HL-60 (cell line): ENCODE measurements at regions not wholly inside any gene's neighbourhood (a gene's known extent, or its start where the extent isn't known, plus 50 kb on each side); places are given as distances from the start of the nearest gene placed in this dataset.

Experiments used
- DNase-seq, 2 experiments: peaks; one replicate each; pipeline ENCODE4 v3.0.0-alpha.2; 2010 to 2020; ENCODE audit warnings: low read depth in 1 of 2, low spot score in 1 of 2
- H3K27ac ChIP-seq: fragments of 250-450 bp; sonication (Bioruptor Pico); replicated peaks from 2 replicates; pipeline ENCODE4 v1.5.1; 2020; ENCODE audit warnings: mild to moderate bottlenecking, moderate library complexity
- H3K27me3 ChIP-seq: fragments of 250-450 bp; sonication (Bioruptor Pico); 2 replicates; pipeline ENCODE4 v1.5.1; 2021; ENCODE audit warnings: mild to moderate bottlenecking, moderate library complexity; ENCODE audit not compliant: insufficient read depth, poor library complexity, severe bottlenecking
- H3K4me3 ChIP-seq: replicated peaks from 2 replicates; pipeline ENCODE4 v1.5.1; 2011; ENCODE audit warnings: mild to moderate bottlenecking, control low read depth, low read length; ENCODE audit not compliant: insufficient read depth
- GABPA ChIP-seq: IDR thresholded peaks from 2 replicates; pipeline ENCODE4 v1.6.1; 2012; ENCODE audit warnings: low read depth
- POLR2AphosphoS5 ChIP-seq: IDR thresholded peaks from 2 replicates; pipeline ENCODE4 v1.6.1; 2012; ENCODE audit warnings: low read depth
- SPI1 ChIP-seq: IDR thresholded peaks from 2 replicates; pipeline ENCODE4 v1.6.1; 2012; ENCODE audit warnings: low read depth, mild to moderate bottlenecking, borderline replicate concordance
- TF ChIP-seq, protein P1 (sequence below): IDR thresholded peaks from 2 replicates; pipeline ENCODE4 v1.6.1; 2012; ENCODE audit warnings: low read depth; ENCODE audit not compliant: insufficient replicate concordance
- TF ChIP-seq, protein P2 (sequence below): IDR thresholded peaks from one replicate; pipeline ENCODE4 v1.5.1; 2011; ENCODE audit warnings: low read length, control low read depth, inconsistent platforms; ENCODE audit not compliant: insufficient read depth

DNA sequence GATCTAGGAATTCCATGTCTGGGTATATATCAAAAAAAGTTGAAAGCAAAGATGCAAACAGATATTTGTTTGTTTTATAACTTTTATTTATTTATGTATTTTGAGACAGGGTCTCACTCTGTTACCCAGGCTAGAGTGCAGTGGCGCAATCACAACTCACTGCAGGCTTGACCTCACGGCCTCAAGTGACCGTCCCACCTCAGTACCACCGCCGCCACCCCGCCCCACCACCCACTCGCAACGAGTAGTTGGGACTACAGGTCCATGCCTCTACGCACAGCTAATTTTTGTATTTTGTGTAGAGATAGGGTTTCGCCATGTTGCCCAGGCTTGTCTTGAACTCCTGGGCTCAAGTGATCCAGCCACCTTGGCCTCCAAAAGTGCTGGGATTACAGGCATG lies 66.5 kb upstream of the KTN1 start:
- TF ChIP-seq, protein P1, sequence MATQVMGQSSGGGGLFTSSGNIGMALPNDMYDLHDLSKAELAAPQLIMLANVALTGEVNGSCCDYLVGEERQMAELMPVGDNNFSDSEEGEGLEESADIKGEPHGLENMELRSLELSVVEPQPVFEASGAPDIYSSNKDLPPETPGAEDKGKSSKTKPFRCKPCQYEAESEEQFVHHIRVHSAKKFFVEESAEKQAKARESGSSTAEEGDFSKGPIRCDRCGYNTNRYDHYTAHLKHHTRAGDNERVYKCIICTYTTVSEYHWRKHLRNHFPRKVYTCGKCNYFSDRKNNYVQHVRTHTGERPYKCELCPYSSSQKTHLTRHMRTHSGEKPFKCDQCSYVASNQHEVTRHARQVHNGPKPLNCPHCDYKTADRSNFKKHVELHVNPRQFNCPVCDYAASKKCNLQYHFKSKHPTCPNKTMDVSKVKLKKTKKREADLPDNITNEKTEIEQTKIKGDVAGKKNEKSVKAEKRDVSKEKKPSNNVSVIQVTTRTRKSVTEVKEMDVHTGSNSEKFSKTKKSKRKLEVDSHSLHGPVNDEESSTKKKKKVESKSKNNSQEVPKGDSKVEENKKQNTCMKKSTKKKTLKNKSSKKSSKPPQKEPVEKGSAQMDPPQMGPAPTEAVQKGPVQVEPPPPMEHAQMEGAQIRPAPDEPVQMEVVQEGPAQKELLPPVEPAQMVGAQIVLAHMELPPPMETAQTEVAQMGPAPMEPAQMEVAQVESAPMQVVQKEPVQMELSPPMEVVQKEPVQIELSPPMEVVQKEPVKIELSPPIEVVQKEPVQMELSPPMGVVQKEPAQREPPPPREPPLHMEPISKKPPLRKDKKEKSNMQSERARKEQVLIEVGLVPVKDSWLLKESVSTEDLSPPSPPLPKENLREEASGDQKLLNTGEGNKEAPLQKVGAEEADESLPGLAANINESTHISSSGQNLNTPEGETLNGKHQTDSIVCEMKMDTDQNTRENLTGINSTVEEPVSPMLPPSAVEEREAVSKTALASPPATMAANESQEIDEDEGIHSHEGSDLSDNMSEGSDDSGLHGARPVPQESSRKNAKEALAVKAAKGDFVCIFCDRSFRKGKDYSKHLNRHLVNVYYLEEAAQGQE: no peak
- TF ChIP-seq SPI1 (no peak), GABPA (no peak), POLR2AphosphoS5 (no peak)
- TF ChIP-seq, protein P2, sequence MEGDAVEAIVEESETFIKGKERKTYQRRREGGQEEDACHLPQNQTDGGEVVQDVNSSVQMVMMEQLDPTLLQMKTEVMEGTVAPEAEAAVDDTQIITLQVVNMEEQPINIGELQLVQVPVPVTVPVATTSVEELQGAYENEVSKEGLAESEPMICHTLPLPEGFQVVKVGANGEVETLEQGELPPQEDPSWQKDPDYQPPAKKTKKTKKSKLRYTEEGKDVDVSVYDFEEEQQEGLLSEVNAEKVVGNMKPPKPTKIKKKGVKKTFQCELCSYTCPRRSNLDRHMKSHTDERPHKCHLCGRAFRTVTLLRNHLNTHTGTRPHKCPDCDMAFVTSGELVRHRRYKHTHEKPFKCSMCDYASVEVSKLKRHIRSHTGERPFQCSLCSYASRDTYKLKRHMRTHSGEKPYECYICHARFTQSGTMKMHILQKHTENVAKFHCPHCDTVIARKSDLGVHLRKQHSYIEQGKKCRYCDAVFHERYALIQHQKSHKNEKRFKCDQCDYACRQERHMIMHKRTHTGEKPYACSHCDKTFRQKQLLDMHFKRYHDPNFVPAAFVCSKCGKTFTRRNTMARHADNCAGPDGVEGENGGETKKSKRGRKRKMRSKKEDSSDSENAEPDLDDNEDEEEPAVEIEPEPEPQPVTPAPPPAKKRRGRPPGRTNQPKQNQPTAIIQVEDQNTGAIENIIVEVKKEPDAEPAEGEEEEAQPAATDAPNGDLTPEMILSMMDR: no peak
- Histone ChIP-seq H3K4me3 (no peak overlapping the region), H3K27ac (no peak overlapping the region), H3K27me3 (no peaks in the 10 kb centered on the region)
- no peak for DNase-seq

DNA sequence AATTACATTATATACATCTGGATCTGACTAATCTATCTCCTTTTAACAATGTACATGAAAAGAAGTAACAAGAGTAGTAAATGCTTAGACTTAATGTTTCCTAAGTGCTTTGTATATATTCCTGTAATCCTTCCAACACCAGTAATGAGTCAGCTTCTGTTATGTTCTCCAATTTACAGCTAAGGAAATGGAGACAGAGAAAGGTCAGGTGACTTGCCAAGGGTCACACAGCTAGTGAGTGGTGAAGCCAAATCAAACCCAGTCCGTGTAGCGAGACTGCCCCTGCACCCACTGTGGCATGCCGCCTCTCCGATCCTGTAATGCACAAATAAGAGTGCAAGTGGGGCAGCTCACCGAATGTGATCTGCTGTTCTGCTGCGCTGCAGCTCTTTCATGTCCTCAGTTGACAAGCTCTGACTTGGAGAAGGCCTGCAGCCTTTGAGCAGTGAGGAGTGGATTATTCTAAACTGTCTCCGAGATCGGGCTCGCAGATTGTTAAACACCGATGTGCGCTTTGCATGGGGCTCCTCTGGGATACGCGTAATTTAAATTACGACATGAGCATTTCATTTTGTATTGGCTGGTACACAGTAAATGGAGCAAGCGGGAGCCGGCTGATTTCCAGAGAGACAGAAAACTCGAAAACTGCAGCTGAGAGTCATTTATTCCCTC lies 65.1 kb upstream of the KTN1 start:
- DNase-seq: no peak
- no peak overlapping the region for H3K27ac ChIP-seq
- no peaks in the 10 kb centered on the region for H3K27me3 ChIP-seq
- H3K4me3 ChIP-seq: no peak overlapping the region
- no peak for TF ChIP-seq POLR2AphosphoS5
- TF ChIP-seq, protein P1: no peak
- TF ChIP-seq, protein P2: no peak
- no peak for TF ChIP-seq SPI1
- no peak for TF ChIP-seq GABPA

GRCh38 chr14:55516776-55517175 lies 63.2 kb upstream of the KTN1 start:
- no peaks in the 10 kb centered on the region for H3K27me3 ChIP-seq
- TF ChIP-seq, protein P2: no peak
- TF ChIP-seq GABPA: no peak
- no peak for TF ChIP-seq SPI1
- TF ChIP-seq, protein P1: no peak
- TF ChIP-seq POLR2AphosphoS5: no peak
- H3K4me3 ChIP-seq: no peak overlapping the region
- no peak for DNase-seq
- H3K27ac ChIP-seq: no peak overlapping the region
